Stimulated activated naive CD8-positive, alpha-beta T cell treated with anti-CD3 and anti-CD28 coated beads, Interleukin-15, Interleukin-2, amounts not matched to agents 100 ng/mL and 50 ng/mL, for 24 hours (primary cell): ENCODE measurements at regions not wholly inside any gene's neighbourhood (a gene's known extent, or its start where the extent isn't known, plus 50 kb on each side); places are given as distances from the start of the nearest gene placed in this dataset.

Source experiments
- H3K27ac Mint-ChIP-seq: one replicate; pipeline ENCODE4 v1.8.0; 2021; ENCODE audit warnings: mild to moderate bottlenecking, mixed read lengths
- H3K27me3 Mint-ChIP-seq: one replicate; pipeline ENCODE4 v1.8.0; 2021; ENCODE audit warnings: mixed read lengths
- H3K36me3 Mint-ChIP-seq: one replicate; pipeline ENCODE4 v1.8.0; 2021; ENCODE audit warnings: low read depth, mixed read lengths
- H3K4me1 Mint-ChIP-seq: one replicate; pipeline ENCODE4 v1.8.0; 2021; ENCODE audit warnings: low read depth, mixed read lengths
- H3K4me3 Mint-ChIP-seq: one replicate; pipeline ENCODE4 v1.8.0; 2021; ENCODE audit warnings: mild to moderate bottlenecking, mixed read lengths
- H3K9me3 Mint-ChIP-seq: one replicate; pipeline ENCODE4 v1.8.0; 2021; ENCODE audit warnings: mixed read lengths

GRCh38 chr22:49599039-49599438, 228.6 kb downstream of the BRD1 start:
- peaks cover 8% of the 10 kb centered on the region for H3K4me1 Mint-ChIP-seq
- H3K36me3 Mint-ChIP-seq: peaks cover 13% of the 10 kb centered on the region
- no peak overlapping the region for H3K4me3 Mint-ChIP-seq
- no peaks in the 10 kb centered on the region for H3K9me3 Mint-ChIP-seq
- no peaks in the 10 kb centered on the region for H3K27me3 Mint-ChIP-seq
- H3K27ac Mint-ChIP-seq: no peak overlapping the region

GRCh38 chr22:49598338-49598737, 229.3 kb downstream of the BRD1 start:
- no peaks in the 10 kb centered on the region for H3K9me3 Mint-ChIP-seq
- no peaks in the 10 kb centered on the region for H3K27me3 Mint-ChIP-seq
- peaks cover 6% of the 10 kb centered on the region for H3K36me3 Mint-ChIP-seq
- no peak overlapping the region for H3K27ac Mint-ChIP-seq
- peaks cover 8% of the 10 kb centered on the region for H3K4me1 Mint-ChIP-seq
- H3K4me3 Mint-ChIP-seq: no peak overlapping the region

- Mint-ChIP-seq H3K36me3 (no peaks in the 10 kb centered on the region), H3K27ac (no peak overlapping the region), H3K4me1 (peaks cover 8% of the 10 kb centered on the region), H3K27me3 (no peaks in the 10 kb centered on the region), H3K4me3 (no peak overlapping the region), H3K9me3 (no peaks in the 10 kb centered on the region)
Measured at GRCh38 chr22:49597428-49598039, 230.1 kb downstream of the BRD1 start.

- Mint-ChIP-seq H3K27ac (no peak overlapping the region), H3K9me3 (no peaks in the 10 kb centered on the region), H3K27me3 (no peaks in the 10 kb centered on the region), H3K4me1 (no peaks in the 10 kb centered on the region), H3K36me3 (peaks cover 3% of the 10 kb centered on the region), H3K4me3 (no peak overlapping the region)
Measured at GRCh38 chr22:49595465-49596078, 232.1 kb downstream of the BRD1 start.

GRCh38 chr22:49594078-49594477, 233.6 kb downstream of the BRD1 start:
- peaks cover 3% of the 10 kb centered on the region for H3K36me3 Mint-ChIP-seq
- no peaks in the 10 kb centered on the region for H3K27me3 Mint-ChIP-seq
- H3K27ac Mint-ChIP-seq: no peak overlapping the region
- no peak overlapping the region for H3K4me3 Mint-ChIP-seq
- no peaks in the 10 kb centered on the region for H3K9me3 Mint-ChIP-seq
- H3K4me1 Mint-ChIP-seq: no peaks in the 10 kb centered on the region

- peaks cover 3% of the 10 kb centered on the region for H3K36me3 Mint-ChIP-seq
- no peaks in the 10 kb centered on the region for H3K27me3 Mint-ChIP-seq
- no peak overlapping the region for H3K27ac Mint-ChIP-seq
- H3K4me3 Mint-ChIP-seq: no peak overlapping the region
- H3K4me1 Mint-ChIP-seq: no peaks in the 10 kb centered on the region
- H3K9me3 Mint-ChIP-seq: no peaks in the 10 kb centered on the region
Measured at GRCh38 chr22:49593509-49593908, 234.2 kb downstream of the BRD1 start.

GRCh38 chr22:49592780-49593501, 234.7 kb downstream of the BRD1 start:
- no peaks in the 10 kb centered on the region for H3K4me1 Mint-ChIP-seq
- H3K27ac Mint-ChIP-seq: no peak overlapping the region
- peaks cover 3% of the 10 kb centered on the region for H3K36me3 Mint-ChIP-seq
- H3K27me3 Mint-ChIP-seq: no peaks in the 10 kb centered on the region
- H3K4me3 Mint-ChIP-seq: no peak overlapping the region
- H3K9me3 Mint-ChIP-seq: no peaks in the 10 kb centered on the region

- Mint-ChIP-seq H3K4me3 (no peak overlapping the region), H3K9me3 (no peaks in the 10 kb centered on the region), H3K4me1 (no peaks in the 10 kb centered on the region), H3K27me3 (no peaks in the 10 kb centered on the region), H3K27ac (no peak overlapping the region), H3K36me3 (peaks cover 3% of the 10 kb centered on the region)
Measured at GRCh38 chr22:49590851-49591445, 236.7 kb downstream of the BRD1 start.

GRCh38 chr22:49590381-49590780, 237.3 kb downstream of the BRD1 start:
- Mint-ChIP-seq H3K27ac (no peak overlapping the region), H3K4me1 (no peaks in the 10 kb centered on the region), H3K4me3 (no peak overlapping the region), H3K9me3 (no peaks in the 10 kb centered on the region), H3K36me3 (peaks cover 3% of the 10 kb centered on the region), H3K27me3 (no peaks in the 10 kb centered on the region)

- Mint-ChIP-seq H3K4me3 (no peak overlapping the region), H3K27ac (no peak overlapping the region), H3K36me3 (peaks cover 3% of the 10 kb centered on the region), H3K27me3 (no peaks in the 10 kb centered on the region), H3K9me3 (no peaks in the 10 kb centered on the region), H3K4me1 (no peaks in the 10 kb centered on the region)
Measured at GRCh38 chr22:49589811-49590210, 237.9 kb downstream of the BRD1 start.

- no peaks in the 10 kb centered on the region for H3K9me3 Mint-ChIP-seq
- no peak overlapping the region for H3K27ac Mint-ChIP-seq
- H3K36me3 Mint-ChIP-seq: peaks cover 3% of the 10 kb centered on the region
- no peak overlapping the region for H3K4me3 Mint-ChIP-seq
- no peaks in the 10 kb centered on the region for H3K27me3 Mint-ChIP-seq
- no peaks in the 10 kb centered on the region for H3K4me1 Mint-ChIP-seq
Measured at GRCh38 chr22:49589301-49589700, 238.4 kb downstream of the BRD1 start.

- no peak overlapping the region for H3K4me3 Mint-ChIP-seq
- no peak overlapping the region for H3K27ac Mint-ChIP-seq
- H3K27me3 Mint-ChIP-seq: no peaks in the 10 kb centered on the region
- peaks cover 3% of the 10 kb centered on the region for H3K36me3 Mint-ChIP-seq
- H3K9me3 Mint-ChIP-seq: no peaks in the 10 kb centered on the region
- H3K4me1 Mint-ChIP-seq: no peaks in the 10 kb centered on the region
Measured at GRCh38 chr22:49588739-49589138, 238.9 kb downstream of the BRD1 start.

- Mint-ChIP-seq H3K4me1 (no peaks in the 10 kb centered on the region), H3K27me3 (no peaks in the 10 kb centered on the region), H3K9me3 (no peaks in the 10 kb centered on the region), H3K27ac (no peak overlapping the region), H3K4me3 (no peak overlapping the region), H3K36me3 (peaks cover 3% of the 10 kb centered on the region)
Measured at GRCh38 chr22:49587987-49588386, 239.7 kb downstream of the BRD1 start.

GRCh38 chr22:49587421-49587820, 240.3 kb downstream of the BRD1 start:
- no peaks in the 10 kb centered on the region for H3K9me3 Mint-ChIP-seq
- no peaks in the 10 kb centered on the region for H3K27me3 Mint-ChIP-seq
- H3K27ac Mint-ChIP-seq: no peak overlapping the region
- H3K4me1 Mint-ChIP-seq: no peaks in the 10 kb centered on the region
- H3K4me3 Mint-ChIP-seq: no peak overlapping the region
- peaks cover 3% of the 10 kb centered on the region for H3K36me3 Mint-ChIP-seq

- Mint-ChIP-seq H3K9me3 (no peaks in the 10 kb centered on the region), H3K36me3 (no peaks in the 10 kb centered on the region), H3K4me1 (no peaks in the 10 kb centered on the region), H3K4me3 (no peak overlapping the region), H3K27me3 (no peaks in the 10 kb centered on the region), H3K27ac (no peak overlapping the region)
Measured at GRCh38 chr22:49586873-49587272, 240.8 kb downstream of the BRD1 start.
